Middle frontal gyrus (tissue), 1 donor: ENCODE measurements at regions not wholly inside any gene's neighbourhood (a gene's known extent, or its start where the extent isn't known, plus 50 kb on each side); places are given as distances from the start of the nearest gene placed in this dataset.
"Not testable (repeated sequence)": the region's sequence is repeated elsewhere in the genome, so short reads cannot be mapped to it uniquely, and the experiment has no call there.

Experiments
- DNase-seq: peaks from one replicate; pipeline ENCODE4 v3.0.0-alpha.2; 2015; ENCODE audit warnings: low spot score; ENCODE audit errors: extremely low spot score

DNA sequence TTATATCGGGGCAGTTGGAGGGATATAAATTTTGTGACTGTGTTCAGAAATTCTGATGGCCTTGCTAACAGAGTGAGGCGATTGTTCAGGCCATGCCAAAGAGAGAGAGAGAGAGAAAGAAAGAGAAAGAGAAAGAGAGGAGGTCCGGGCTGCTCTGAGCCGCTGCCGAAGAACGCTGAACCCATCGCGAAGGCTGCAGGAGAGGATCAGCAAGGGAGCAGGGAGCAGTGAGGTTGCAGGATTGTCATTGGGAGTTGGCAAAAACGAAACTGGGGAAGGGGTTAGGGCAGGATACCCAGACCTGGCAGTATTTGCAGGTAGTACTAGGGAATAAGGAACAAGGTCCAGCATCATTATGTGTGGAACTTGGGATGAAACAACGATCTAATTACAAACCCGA, 537.1 kb downstream of the INSC start:
- DNase-seq, result no peak

GRCh38 chr11:15653191-15653710, 538.5 kb downstream of the INSC start:
- no peak for DNase-seq

DNA sequence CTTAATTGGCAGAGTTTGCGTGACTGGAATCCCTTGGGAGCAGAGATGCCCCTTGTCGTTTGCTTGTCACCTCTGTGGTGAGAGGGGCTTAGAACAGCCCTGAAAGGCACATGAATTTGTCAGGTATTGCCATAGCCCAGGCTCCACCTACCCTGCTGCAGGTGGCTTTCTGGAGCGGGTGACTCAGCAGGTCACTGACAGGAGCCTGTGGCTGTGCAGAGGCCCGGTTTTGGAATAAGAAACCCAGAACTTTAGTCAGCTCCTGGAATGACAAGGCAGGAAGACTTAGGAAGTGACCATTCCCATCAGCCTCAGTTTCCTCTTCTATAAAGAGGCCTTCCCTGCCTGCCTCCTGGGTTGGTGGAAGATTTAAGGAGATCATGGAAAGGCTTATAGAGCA, 539.7 kb downstream of the INSC start:
- DNase-seq, result no peak

GRCh38 chr11:15655552-15655951, 540.8 kb downstream of the INSC start:
- DNase-seq, result no peak

- DNase-seq, result no peak
Observed at GRCh38 chr11:15657264-15657663, 542.5 kb downstream of the INSC start.

DNA sequence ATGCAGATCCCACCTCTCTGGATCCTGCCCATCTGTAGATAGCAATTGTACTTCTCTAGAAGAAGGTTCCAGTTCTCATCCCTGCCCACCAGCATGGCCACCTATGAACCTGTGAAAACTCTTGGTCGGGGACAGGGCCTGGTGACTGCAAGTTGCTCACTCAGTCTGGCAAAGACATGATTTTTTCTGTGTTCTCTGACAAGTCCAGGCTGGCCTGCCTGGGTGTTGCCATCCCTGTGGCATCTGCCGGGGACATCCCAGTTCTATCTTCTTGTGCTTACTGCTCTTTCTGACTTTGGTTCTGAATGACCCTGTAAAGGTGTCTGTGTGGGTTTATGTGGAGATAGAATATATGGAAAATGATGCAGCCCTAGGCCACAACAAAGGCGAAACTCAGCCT, 545.8 kb downstream of the INSC start:
- DNase-seq, result no peak

- no peak for DNase-seq
Observed at GRCh38 chr11:15662285-15662684, 547.6 kb downstream of the INSC start.

DNA sequence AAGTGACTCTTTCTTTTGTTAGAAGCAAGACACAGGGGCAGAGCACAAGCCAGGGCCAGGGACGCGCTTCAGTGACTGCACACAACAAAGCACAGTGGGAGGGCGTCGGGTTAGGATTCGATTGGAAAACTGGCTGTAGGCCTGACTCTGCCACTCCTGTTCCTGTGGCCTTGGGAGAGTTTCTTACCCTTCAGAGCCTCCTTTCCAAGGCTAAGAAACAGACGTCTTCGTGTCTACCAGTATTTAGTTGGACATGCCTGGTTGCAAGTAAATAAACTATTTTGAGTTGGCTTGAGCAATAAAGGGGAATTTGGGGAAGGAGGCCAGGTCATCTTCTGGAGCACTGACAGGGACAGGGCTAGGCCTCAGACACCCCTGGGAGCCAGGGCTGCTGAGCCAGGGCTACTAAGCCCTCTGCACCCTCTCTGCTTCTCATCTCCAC, 549.1 kb downstream of the INSC start:
- DNase-seq, result no peak

- no peak for DNase-seq
Observed at GRCh38 chr11:15665368-15665871, 550.7 kb downstream of the INSC start.

DNA sequence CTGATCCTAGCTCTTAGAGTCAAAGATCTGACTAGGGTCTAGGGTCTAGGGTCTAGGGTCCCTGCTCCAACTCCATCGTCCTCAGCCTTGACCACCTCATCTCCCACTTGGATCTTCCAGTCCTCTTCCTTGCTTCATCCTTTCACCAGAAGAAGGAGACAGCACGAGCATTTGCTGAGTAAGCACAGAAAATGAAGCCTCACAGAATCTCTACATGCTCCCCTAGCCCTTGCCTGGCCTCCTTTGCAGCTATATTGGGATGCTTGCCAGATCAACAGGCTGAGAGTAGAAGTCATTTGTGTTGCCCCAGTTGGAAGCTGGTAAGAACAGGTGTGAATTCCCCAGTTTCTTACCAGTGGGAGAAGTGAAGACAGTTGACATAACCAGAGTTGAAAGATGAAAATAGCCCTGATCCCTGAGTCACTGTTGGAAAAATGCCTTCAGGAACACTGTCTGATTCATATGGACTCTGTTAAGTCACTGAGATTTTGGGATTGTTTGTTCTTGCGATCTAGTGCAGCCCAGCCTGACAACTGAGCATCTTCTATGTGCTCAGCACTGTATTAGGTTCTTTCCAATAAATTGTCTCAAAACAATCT, 552.5 kb downstream of the INSC start:
- DNase-seq, result no peak

DNA sequence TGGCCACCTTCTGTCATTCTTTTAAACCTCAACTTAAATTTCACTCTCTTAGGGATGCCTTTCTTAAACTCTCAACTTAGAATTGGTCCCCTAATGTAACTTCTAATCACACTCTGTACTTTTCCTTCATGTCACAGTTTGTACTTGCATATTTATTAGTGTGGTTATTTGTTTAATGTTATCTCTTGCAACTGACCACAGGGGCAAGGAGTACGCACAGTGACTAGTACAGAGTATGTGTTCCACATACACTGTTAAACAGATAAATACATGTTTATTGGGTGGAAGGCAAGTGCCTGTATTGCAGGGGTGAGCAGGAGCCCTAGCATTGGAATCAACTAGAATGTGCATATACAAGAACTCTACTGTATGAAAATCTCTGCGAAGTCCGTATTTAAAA, 554.0 kb downstream of the INSC start:
- no peak for DNase-seq

DNA sequence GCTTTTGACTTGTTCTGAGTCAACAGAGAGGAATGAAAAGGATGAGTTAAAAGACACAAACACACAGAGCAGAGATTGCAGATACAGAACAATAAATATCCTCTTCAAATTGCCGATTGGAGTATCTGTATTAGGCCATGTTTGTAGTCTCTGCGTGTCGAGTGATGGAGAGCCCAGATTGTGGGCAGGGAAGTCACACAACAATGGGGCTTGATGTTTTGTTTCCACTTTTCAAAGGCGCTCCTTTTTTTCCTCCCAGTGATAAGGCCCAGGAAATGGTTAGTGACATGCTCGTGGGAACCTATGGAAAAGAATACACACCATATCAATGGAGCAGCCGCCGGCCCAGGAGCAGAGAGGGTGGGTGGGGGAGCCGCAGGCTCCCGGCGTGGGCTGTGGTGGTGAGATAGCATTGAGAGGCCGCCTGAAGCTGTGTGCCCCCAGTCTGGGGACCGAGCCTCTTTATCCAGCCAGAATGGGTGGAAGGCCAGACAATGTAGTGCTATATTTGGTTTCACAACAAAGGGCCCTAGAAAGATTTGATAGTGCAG, 555.9 kb downstream of the INSC start:
- no peak for DNase-seq

DNA sequence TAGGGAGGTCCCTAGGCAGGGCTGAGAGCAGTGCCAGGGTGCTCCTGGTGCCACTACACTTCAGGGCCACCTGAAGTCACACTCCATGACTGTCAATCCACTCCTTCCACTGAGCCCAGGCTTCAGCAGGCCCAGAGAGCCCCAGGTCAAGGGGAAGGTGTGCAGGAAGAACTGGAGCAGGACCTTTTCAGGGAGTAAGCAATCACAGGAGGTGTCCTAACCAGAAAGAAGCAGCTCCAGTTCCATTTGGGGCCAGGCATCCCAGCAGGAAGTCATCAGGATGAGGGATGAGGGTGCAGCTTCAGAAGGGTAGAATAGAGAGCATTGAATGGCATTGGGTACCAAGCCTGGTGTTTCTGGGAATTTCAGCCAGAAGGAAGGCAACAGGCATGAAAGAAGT, 556.5 kb downstream of the INSC start:
- DNase-seq, result no peak

- no peak for DNase-seq
Observed at GRCh38 chr11:15672825-15673224, 558.1 kb downstream of the INSC start.

DNA sequence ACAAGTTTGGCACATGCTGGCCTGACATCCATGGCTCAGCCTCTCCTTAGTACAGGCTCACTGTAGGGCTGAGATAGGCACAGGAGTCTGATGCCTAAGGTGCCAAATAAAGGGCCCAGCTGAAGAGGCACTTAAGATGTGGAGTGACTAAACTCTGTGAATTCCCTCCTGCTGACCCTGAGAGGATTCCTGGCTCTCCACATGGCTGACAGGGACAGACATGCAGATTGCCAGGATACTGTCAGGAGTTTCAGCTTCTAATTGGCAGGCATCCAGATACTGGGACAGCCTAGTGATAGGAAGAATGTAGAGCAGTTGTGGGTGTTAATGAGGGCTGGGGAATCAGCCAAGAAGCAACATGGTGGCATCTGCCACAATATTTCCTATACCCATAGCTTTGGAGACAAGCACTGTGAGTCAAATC, 558.7 kb downstream of the INSC start:
- DNase-seq, result no peak

- DNase-seq, result no peak
Observed at GRCh38 chr11:15674756-15675155, 560.0 kb downstream of the INSC start.

- DNase-seq, result no peak
Observed at GRCh38 chr11:15675683-15676082, 561.0 kb downstream of the INSC start.

GRCh38 chr11:15677181-15677580, 562.5 kb downstream of the INSC start:
- DNase-seq, result no peak

GRCh38 chr11:15683528-15683927, 568.8 kb downstream of the INSC start:
- no peak for DNase-seq

GRCh38 chr11:15685306-15685705, 570.6 kb downstream of the INSC start:
- DNase-seq, result no peak

DNA sequence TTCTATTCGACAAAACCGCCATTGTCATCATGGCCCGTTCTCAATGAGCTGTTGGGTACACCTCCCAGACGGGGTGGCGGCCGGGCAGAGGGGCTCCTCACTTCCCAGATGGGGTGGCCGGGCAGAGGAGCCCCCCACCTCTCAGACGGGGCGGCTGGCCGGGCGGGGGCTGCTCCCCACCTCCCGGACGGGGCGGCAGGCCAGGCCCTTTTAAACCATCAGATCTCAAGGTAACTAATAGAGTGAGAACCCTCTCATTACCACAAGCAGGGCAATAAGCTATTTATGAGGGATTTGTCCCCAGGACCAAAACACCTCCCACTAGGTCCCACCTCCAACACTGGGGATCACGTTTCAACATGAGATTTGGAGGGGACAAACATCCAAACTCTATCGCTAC, 571.5 kb downstream of the INSC start:
- DNase-seq, result not testable (repeated sequence)

DNA sequence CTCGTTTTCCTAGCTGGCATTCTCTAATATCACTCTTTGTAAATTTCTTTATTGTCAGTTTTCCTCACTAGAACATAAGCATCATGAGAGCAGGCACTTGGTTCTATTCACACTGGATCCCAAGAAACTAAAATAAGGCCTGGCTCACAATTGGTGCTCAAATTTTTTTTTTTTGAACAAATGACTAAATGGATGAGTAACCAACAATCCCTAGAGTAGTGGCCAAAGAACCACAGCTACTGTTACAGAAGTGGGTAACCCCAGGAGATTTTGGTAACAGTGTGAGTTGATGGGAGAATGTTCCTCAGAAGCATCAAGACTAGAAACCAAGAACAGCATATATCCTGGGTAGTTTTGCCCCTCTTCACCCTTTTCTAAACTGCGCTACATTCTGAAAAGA, 572.6 kb downstream of the INSC start:
- DNase-seq, result no peak

DNA sequence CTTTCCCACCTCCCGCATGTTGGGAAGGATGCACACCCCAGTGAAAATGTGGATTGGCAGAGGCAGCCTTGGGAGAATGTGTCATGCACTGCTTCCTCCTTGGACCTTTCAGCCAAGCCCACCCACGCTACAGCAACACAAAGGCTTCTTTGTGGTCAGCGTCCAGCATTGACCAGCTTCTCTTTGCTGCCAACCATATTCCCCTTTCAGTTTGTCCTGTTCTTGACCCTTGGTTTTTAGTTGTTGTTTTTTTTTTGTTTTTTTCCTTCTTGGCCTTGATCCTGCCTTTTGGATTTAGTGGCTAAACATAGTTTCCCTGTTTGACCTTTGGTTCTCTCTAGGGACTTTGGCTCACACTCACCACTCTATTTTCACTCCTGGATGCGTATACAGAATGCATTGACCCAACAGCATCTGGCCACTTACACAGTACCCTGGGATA, 573.6 kb downstream of the INSC start:
- DNase-seq, result no peak
